CD14-positive monocyte (primary cell): ENCODE measurements at regions not wholly inside any gene's neighbourhood (a gene's known extent, or its start where the extent isn't known, plus 50 kb on each side); places are given as distances from the start of the nearest gene placed in this dataset.

Experiments
- DNase-seq, 3 donors: peaks; one replicate each; pipeline ENCODE4 v3.0.0-alpha.2; 2011 to 2022
- H2AFZ ChIP-seq: 2 replicates; pipeline ENCODE4 v1.6.0; 2012; ENCODE audit warnings: mild to moderate bottlenecking, low read depth, low read length, inconsistent platforms; ENCODE audit not compliant: insufficient read depth, poor library complexity, severe bottlenecking
- H3K27ac ChIP-seq, 2 donors: 1 replicate in 1 of 2; 2 replicates in 1 of 2; pipeline ENCODE4 v1.5.1; 2012 to 2013; ENCODE audit warnings: low read length in 2 of 2, control low read depth in 1 of 2, inconsistent platforms in 1 of 2, low read depth in 1 of 2, mild to moderate bottlenecking in 1 of 2
- H3K27me3 ChIP-seq, 2 donors: one replicate each; pipeline versions ENCODE4 v1.6.0 to v1.6.1; 2011 to 2013; ENCODE audit warnings: low read length in 2 of 2; ENCODE audit not compliant: control insufficient read depth in 2 of 2, insufficient read depth in 2 of 2
- H3K36me3 ChIP-seq, 2 donors: replicated peaks in 1 of 2; 1 replicate in 1 of 2; 2 replicates in 1 of 2; pipeline versions ENCODE4 v1.5.1 to v1.6.1; 2012 to 2013; ENCODE audit warnings: low read length in 2 of 2, control low read depth in 1 of 2, inconsistent platforms in 1 of 2, mild to moderate bottlenecking in 1 of 2; ENCODE audit not compliant: insufficient read depth in 2 of 2, control insufficient read depth in 1 of 2
- H3K4me1 ChIP-seq, 2 donors: 1 replicate in 1 of 2; 2 replicates in 1 of 2; pipeline versions ENCODE4 v1.5.1 to v1.6.1; 2012 to 2013; ENCODE audit warnings: low read length in 2 of 2, control low read depth in 1 of 2, inconsistent platforms in 1 of 2, mild to moderate bottlenecking in 1 of 2, moderate library complexity in 1 of 2; ENCODE audit not compliant: insufficient read depth in 2 of 2, control insufficient read depth in 1 of 2
- H3K4me2 ChIP-seq: replicated peaks from 2 replicates; pipeline ENCODE3; 2012; ENCODE audit warnings: low read length, moderate library complexity, mild to moderate bottlenecking; ENCODE audit not compliant: poor library complexity, severe bottlenecking; ENCODE audit errors: extremely low read depth
- H3K4me3 ChIP-seq, 3 experiments: fragments of 200-600 bp in 1 of 3; sonication (generic) in 1 of 3; replicated peaks in 1 of 3; 1 replicate in 2 of 3; 2 replicates in 1 of 3; pipeline ENCODE4 v1.5.1; 2011 to 2013; ENCODE audit warnings: low read length in 3 of 3, mild to moderate bottlenecking in 3 of 3, control low read depth in 2 of 3, low read depth in 2 of 3, inconsistent platforms in 1 of 3, moderate library complexity in 1 of 3
- H3K79me2 ChIP-seq: 2 replicates; pipeline ENCODE4 v1.6.0; 2012; ENCODE audit warnings: mild to moderate bottlenecking, control low read depth, inconsistent platforms, low read length, moderate library complexity; ENCODE audit not compliant: insufficient read depth
- H3K9ac ChIP-seq: 2 replicates; pipeline ENCODE4 v1.6.0; 2017; ENCODE audit warnings: low read length, mild to moderate bottlenecking; ENCODE audit not compliant: insufficient read depth, poor library complexity, severe bottlenecking
- H3K9me3 ChIP-seq, 2 donors: replicated peaks in 1 of 2; 1 replicate in 1 of 2; 2 replicates in 1 of 2; pipeline versions ENCODE4 v1.5.1 to v1.6.1; 2012 to 2013; ENCODE audit warnings: low read length in 2 of 2, control low read depth in 1 of 2; ENCODE audit not compliant: control insufficient read depth in 1 of 2, insufficient read depth in 1 of 2
- H4K20me1 ChIP-seq: 2 replicates; pipeline ENCODE4 v1.6.0; 2012; ENCODE audit warnings: mild to moderate bottlenecking, low read length, control low read depth, moderate library complexity; ENCODE audit not compliant: insufficient read depth
- H3K27ac Mint-ChIP-seq, 7 donors: one replicate each; pipeline ENCODE4 v1.8.0; 2020; ENCODE audit warnings: mild to moderate bottlenecking in 7 of 7, mixed read lengths in 7 of 7, moderate library complexity in 6 of 7, inconsistent platforms in 2 of 7
- H3K27me3 Mint-ChIP-seq, 3 donors: one replicate each; pipeline ENCODE4 v1.8.0; 2021 to 2022; ENCODE audit warnings: low read depth in 3 of 3, mild to moderate bottlenecking in 3 of 3, mixed read lengths in 3 of 3, moderate library complexity in 3 of 3, inconsistent platforms in 1 of 3
- H3K36me3 Mint-ChIP-seq, 2 donors: one replicate each; pipeline ENCODE4 v1.8.0; 2020; ENCODE audit warnings: mixed read lengths in 2 of 2, inconsistent platforms in 1 of 2, mild to moderate bottlenecking in 1 of 2
- H3K4me1 Mint-ChIP-seq: one replicate; pipeline ENCODE4 v1.8.0; 2020; ENCODE audit warnings: mild to moderate bottlenecking, mixed read lengths
- H3K4me3 Mint-ChIP-seq, 2 donors: one replicate each; pipeline ENCODE4 v1.8.0; 2020; ENCODE audit warnings: mild to moderate bottlenecking in 2 of 2, mixed read lengths in 2 of 2, moderate library complexity in 1 of 2
- H3K9me3 Mint-ChIP-seq, 7 donors: one replicate each; pipeline ENCODE4 v1.8.0; 2020 to 2022; ENCODE audit warnings: mixed read lengths in 7 of 7, mild to moderate bottlenecking in 6 of 7, moderate library complexity in 6 of 7, inconsistent platforms in 2 of 7
- WGBS: methylation state at CpG from one replicate; pipeline ENCODE4 v1.1.5; 2013; ENCODE audit warnings: missing lambda C conversion rate; ENCODE audit not compliant: insufficient coverage; 5-methylcytosine and 5-hydroxymethylcytosine counted together
- intact Hi-C, 2 donors: fragments of 100-400 bp; cut with micrococcal nuclease; formaldehyde crosslinking; loops; one replicate each; pipeline versions ENCODE4 v1.15.0 to v1.15.1; 2023
- TF ChIP-seq, protein P1 (sequence below): fragments of 200-600 bp; IDR thresholded peaks from one replicate; pipeline ENCODE4 v1.8.0; 2022; ENCODE audit warnings: antibody characterized with exemption, mild to moderate bottlenecking

DNA sequence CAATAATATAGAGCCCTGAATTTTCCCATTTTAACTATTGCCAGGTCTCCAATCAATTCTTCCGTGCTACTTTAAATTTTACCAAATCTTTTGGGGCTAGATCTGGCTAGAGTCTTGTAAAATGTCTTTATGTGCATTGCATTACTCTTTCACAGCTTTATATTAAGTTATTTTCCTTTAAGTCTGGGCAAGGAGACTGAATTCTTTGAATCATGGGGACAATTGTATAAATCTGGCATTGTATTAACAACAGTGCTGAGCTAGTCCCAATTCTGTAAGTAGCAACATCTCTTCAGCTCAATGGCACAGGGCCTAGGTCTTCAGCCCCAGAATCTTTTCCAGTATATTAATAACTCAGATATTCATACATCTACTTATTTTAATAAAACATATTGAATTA lies 1080.4 kb upstream of the INTU start:
- H3K4me1 ChIP-seq = no peaks in the 10 kb centered on the region
- H3K27ac ChIP-seq = no peak overlapping the region
- no peaks in the 10 kb centered on the region for H3K9me3 ChIP-seq
- H2AFZ ChIP-seq = no peak overlapping the region
- no peak overlapping the region for H3K4me3 ChIP-seq
- H3K4me2 ChIP-seq = no peak overlapping the region
- H3K9ac ChIP-seq = no peak overlapping the region
- Mint-ChIP-seq H3K9me3 (peaks cover 0 to 6% (median 2%) of the 10 kb centered on the region in 7 donors), H3K4me3 (no peak overlapping the region), H3K36me3 (no peaks in the 10 kb centered on the region), H3K27me3 (no peaks in the 10 kb centered on the region), H3K4me1 (no peaks in the 10 kb centered on the region), H3K27ac (no peak overlapping the region)
- H4K20me1 ChIP-seq = no peaks in the 10 kb centered on the region
- TF ChIP-seq, protein P1, sequence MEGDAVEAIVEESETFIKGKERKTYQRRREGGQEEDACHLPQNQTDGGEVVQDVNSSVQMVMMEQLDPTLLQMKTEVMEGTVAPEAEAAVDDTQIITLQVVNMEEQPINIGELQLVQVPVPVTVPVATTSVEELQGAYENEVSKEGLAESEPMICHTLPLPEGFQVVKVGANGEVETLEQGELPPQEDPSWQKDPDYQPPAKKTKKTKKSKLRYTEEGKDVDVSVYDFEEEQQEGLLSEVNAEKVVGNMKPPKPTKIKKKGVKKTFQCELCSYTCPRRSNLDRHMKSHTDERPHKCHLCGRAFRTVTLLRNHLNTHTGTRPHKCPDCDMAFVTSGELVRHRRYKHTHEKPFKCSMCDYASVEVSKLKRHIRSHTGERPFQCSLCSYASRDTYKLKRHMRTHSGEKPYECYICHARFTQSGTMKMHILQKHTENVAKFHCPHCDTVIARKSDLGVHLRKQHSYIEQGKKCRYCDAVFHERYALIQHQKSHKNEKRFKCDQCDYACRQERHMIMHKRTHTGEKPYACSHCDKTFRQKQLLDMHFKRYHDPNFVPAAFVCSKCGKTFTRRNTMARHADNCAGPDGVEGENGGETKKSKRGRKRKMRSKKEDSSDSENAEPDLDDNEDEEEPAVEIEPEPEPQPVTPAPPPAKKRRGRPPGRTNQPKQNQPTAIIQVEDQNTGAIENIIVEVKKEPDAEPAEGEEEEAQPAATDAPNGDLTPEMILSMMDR = no peak
- no CpG with 5 or more reads among the region's 1 CpG for WGBS
- H3K36me3 ChIP-seq = no peaks in the 10 kb centered on the region
- intact Hi-C loops = no loop called here
- no peak for DNase-seq
- no peaks in the 10 kb centered on the region for H3K27me3 ChIP-seq
- H3K79me2 ChIP-seq = no peaks in the 10 kb centered on the region

DNA sequence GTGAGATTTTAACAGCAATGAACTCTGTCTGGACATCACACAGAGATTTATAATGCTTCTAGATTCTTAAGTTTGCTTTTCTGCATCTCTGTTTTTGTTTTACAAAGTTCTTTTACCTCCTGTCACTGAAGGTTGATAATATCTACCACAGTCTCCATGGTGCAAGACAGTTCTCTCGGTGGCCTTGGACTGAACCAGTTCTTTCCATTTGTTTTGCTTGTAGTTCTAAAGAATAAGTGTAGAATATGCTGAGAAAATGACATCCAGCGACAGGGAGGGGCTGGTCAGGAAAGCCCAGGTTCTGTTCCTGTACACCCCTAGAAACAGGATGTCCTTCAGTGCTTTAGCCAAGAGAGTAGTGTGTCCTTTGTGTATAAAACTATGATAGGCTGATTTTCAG lies 1079.5 kb upstream of the INTU start:
- H3K9ac ChIP-seq = no peak overlapping the region
- no peaks in the 10 kb centered on the region for H3K79me2 ChIP-seq
- DNase-seq = no peak
- no peaks in the 10 kb centered on the region for H3K4me1 Mint-ChIP-seq
- no peak overlapping the region for H3K4me2 ChIP-seq
- no peak overlapping the region for H3K27ac Mint-ChIP-seq
- H3K27me3 Mint-ChIP-seq = no peaks in the 10 kb centered on the region
- no peaks in the 10 kb centered on the region for H3K36me3 ChIP-seq
- no peaks in the 10 kb centered on the region for H3K27me3 ChIP-seq
- H3K4me1 ChIP-seq = no peaks in the 10 kb centered on the region
- H4K20me1 ChIP-seq = no peaks in the 10 kb centered on the region
- no peak overlapping the region for H2AFZ ChIP-seq
- H3K4me3 Mint-ChIP-seq = no peak overlapping the region
- H3K9me3 ChIP-seq = no peaks in the 10 kb centered on the region
- TF ChIP-seq, protein P1 = no peak
- no peaks in the 10 kb centered on the region for H3K36me3 Mint-ChIP-seq
- intact Hi-C loops = no loop called here
- peaks cover 0 to 6% (median 2%) of the 10 kb centered on the region in 7 donors for H3K9me3 Mint-ChIP-seq
- WGBS = 43% methylated on average over 1 of the region's 2 CpGs
- H3K27ac ChIP-seq = no peak overlapping the region
- no peak overlapping the region for H3K4me3 ChIP-seq
